HG03378 (cell line): ENCODE measurements at regions not wholly inside any gene's neighbourhood (a gene's known extent, or its start where the extent isn't known, plus 50 kb on each side); places are given as distances from the start of the nearest gene placed in this dataset.

Experiments used
- ATAC-seq: cut with Tn5 transposase; IDR thresholded peaks from one replicate; pipeline ENCODE4 v1.9.1; 2021; ENCODE audit warnings: mild to moderate bottlenecking, moderate library complexity; ENCODE audit not compliant: unreplicated experiment

GRCh38 chr7:47191316-47191715, 390.6 kb downstream of the TNS3 start:
- no peak for ATAC-seq

- no peak for ATAC-seq
These were observed 391.4 kb downstream of the TNS3 start for GRCh38 chr7:47190462-47190861.

- no peak for ATAC-seq
These were observed 393.1 kb downstream of the TNS3 start for GRCh38 chr7:47188653-47189315.

GRCh38 chr7:47188136-47188535, 393.8 kb downstream of the TNS3 start:
- ATAC-seq: no peak

- peak; percentile 90 for ATAC-seq
These were observed 395.6 kb downstream of the TNS3 start for GRCh38 chr7:47186316-47186715.

GRCh38 chr7:47185839-47186238, 396.1 kb downstream of the TNS3 start:
- ATAC-seq: no peak

- ATAC-seq: no peak
These were observed 396.7 kb downstream of the TNS3 start for GRCh38 chr7:47185170-47185569.

GRCh38 chr7:47183862-47184590, 397.9 kb downstream of the TNS3 start:
- no peak for ATAC-seq

- no peak for ATAC-seq
These were observed 400.1 kb downstream of the TNS3 start for GRCh38 chr7:47181746-47182361.

- no peak for ATAC-seq
These were observed 401.4 kb downstream of the TNS3 start for GRCh38 chr7:47180516-47180826.

- ATAC-seq: peak; percentile 75
These were observed 401.9 kb downstream of the TNS3 start for GRCh38 chr7:47179812-47180515.

- ATAC-seq: peak; percentile 94
These were observed 409.0 kb downstream of the TNS3 start for GRCh38 chr7:47172602-47173539.

GRCh38 chr7:47170516-47170915, 411.4 kb downstream of the TNS3 start:
- ATAC-seq: no peak

GRCh38 chr7:47154791-47155190, 427.1 kb downstream of the TNS3 start:
- ATAC-seq: no peak

- no peak for ATAC-seq
These were observed 428.3 kb downstream of the TNS3 start for GRCh38 chr7:47153576-47153975.

- no peak for ATAC-seq
These were observed 428.9 kb downstream of the TNS3 start for GRCh38 chr7:47153058-47153457.

GRCh38 chr7:47152307-47152706, 429.6 kb downstream of the TNS3 start:
- no peak for ATAC-seq

GRCh38 chr7:47150497-47151260, 431.2 kb downstream of the TNS3 start:
- no peak for ATAC-seq

- peak; percentile 11 for ATAC-seq
These were observed 431.9 kb downstream of the TNS3 start for GRCh38 chr7:47149971-47150370.
